HG02798 (cell line): ENCODE measurements at regions not wholly inside any gene's neighbourhood (a gene's known extent, or its start where the extent isn't known, plus 50 kb on each side); places are given as distances from the start of the nearest gene placed in this dataset.
"Not testable (repeated sequence)": the region's sequence is repeated elsewhere in the genome, so short reads cannot be mapped to it uniquely, and the experiment has no call there.

Source experiments
- ATAC-seq: cut with Tn5 transposase; IDR thresholded peaks from one replicate; pipeline ENCODE4 v1.9.1; 2021; ENCODE audit warnings: mild to moderate bottlenecking; ENCODE audit not compliant: unreplicated experiment, poor library complexity

GRCh38 chr7:17552373-17552772 is 253.9 kb downstream of the AHR start:
- ATAC-seq: no peak

- ATAC-seq: no peak
Measured at GRCh38 chr7:17552952-17553351, 254.5 kb downstream of the AHR start.

GRCh38 chr7:17554341-17555015 is 256.0 kb downstream of the AHR start:
- ATAC-seq: no peak

GRCh38 chr7:17556247-17556956 is 257.9 kb downstream of the AHR start:
- no peak for ATAC-seq

- ATAC-seq: no peak
Measured at GRCh38 chr7:17557251-17557671, 258.8 kb downstream of the AHR start.

- no peak for ATAC-seq
Measured at GRCh38 chr7:17558135-17558534, 259.7 kb downstream of the AHR start.

GRCh38 chr7:17558558-17559332 is 260.3 kb downstream of the AHR start:
- ATAC-seq: no peak

GRCh38 chr7:17559388-17559787 is 260.9 kb downstream of the AHR start:
- no peak for ATAC-seq

- no peak for ATAC-seq
Measured at GRCh38 chr7:17560516-17560915, 262.1 kb downstream of the AHR start.

- ATAC-seq: no peak
Measured at GRCh38 chr7:17560966-17561365, 262.5 kb downstream of the AHR start.

- ATAC-seq: no peak
Measured at GRCh38 chr7:17564678-17565212, 266.3 kb downstream of the AHR start.

- no peak for ATAC-seq
Measured at GRCh38 chr7:17580141-17580540, 281.7 kb downstream of the AHR start.

- no peak for ATAC-seq
Measured at GRCh38 chr7:17580856-17581255, 282.4 kb downstream of the AHR start.

GRCh38 chr7:17581301-17581700 is 282.8 kb downstream of the AHR start:
- no peak for ATAC-seq

GRCh38 chr7:17582696-17583095 is 284.2 kb downstream of the AHR start:
- ATAC-seq: not testable (repeated sequence)

GRCh38 chr7:17583786-17584185 is 285.3 kb downstream of the AHR start:
- no peak for ATAC-seq

GRCh38 chr7:17584822-17585221 is 286.4 kb downstream of the AHR start:
- ATAC-seq: no peak

GRCh38 chr7:17586711-17587110 is 288.3 kb downstream of the AHR start:
- no peak for ATAC-seq

GRCh38 chr7:17588730-17589129 is 290.3 kb downstream of the AHR start:
- ATAC-seq: no peak

GRCh38 chr7:17589671-17590070 is 291.2 kb downstream of the AHR start:
- ATAC-seq: no peak

GRCh38 chr7:17590221-17590620 is 291.8 kb downstream of the AHR start:
- no peak for ATAC-seq
